GM19043 (cell line): ENCODE measurements at regions not wholly inside any gene's neighbourhood (a gene's known extent, or its start where the extent isn't known, plus 50 kb on each side); places are given as distances from the start of the nearest gene placed in this dataset.
"Not testable (repeated sequence)": the region's sequence is repeated elsewhere in the genome, so short reads cannot be mapped to it uniquely, and the experiment has no call there.

Experiments used
- ATAC-seq: cut with Tn5 transposase; IDR thresholded peaks from one replicate; pipeline ENCODE4 v1.9.1; 2021; ENCODE audit warnings: low read depth; ENCODE audit not compliant: unreplicated experiment

DNA sequence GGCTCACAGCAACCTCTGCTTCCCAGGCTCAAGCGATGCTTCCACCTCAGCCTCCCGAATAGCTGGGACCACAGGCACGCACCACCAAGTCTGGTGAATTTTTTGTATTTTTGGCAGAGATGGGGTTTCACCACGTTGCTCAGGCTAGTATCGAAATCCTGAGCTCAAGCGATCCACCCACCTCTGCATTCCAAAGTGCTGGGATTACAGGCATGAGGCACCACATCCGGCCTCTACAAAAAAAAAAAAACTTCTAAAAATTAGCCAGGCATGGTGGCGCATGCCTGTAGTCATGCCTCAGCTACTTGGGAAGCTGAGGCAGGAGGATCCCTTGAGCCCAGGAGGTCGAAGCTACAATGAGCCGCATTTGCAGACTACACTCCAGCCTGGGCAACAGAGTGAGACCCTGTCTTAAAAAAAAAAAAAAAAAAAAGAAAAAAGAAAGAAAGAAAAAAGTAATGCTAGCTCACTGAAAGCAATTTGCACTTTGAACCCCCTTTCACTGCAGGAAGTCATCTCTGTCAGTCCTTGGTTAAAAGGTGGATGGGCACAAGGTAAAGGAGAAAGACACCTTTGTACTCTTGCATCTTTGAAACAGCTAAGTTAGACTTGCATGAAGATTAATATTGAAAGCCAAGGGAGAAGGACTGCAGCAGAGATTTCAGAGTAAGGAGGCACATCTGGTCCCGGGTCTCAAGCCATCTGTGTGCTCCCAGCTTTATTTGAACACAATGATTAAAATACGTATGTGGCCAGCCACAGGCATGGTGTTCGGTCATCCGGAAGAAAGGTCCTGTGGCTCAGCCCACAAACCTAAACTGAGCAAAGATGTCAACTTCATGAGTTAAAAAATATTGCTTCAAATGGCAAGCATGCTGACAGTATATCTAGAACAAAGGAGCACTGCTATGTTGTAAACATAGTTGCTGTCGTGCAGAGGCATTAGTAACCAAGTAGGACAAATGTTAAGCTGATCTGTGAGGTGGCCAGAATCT is 103.8 kb upstream of the HMGA2 start:
- no peak for ATAC-seq

DNA sequence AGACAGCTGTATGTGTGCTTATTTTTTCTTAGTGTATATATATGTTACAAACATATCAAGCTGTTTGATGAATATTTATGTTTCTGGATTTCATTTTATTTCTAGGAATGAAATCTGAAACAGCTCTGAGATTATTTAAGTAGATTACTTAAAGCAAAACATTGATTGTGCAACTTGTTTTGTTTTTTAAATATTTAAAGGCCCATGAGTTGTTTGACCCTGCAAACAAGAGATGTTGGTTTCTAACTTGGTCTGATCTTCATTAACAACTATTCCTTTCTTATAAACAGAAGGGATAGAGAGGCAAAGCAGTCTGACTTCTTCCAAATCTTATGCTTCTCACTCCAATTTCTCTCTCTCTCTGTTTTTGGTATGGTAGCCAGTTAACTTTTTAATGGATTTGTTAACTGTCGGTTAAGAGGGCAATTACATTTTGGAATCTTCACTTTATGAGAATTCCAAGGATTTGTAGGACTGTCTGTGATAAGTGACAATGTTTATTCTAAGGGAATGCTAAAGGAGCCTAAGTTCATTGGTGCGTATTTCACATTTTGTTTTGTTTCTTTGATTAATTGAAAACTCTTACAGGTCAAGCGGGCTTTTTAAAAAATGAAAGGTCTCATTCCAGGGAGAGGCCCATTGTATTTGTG is 102.6 kb upstream of the HMGA2 start:
- no peak for ATAC-seq

DNA sequence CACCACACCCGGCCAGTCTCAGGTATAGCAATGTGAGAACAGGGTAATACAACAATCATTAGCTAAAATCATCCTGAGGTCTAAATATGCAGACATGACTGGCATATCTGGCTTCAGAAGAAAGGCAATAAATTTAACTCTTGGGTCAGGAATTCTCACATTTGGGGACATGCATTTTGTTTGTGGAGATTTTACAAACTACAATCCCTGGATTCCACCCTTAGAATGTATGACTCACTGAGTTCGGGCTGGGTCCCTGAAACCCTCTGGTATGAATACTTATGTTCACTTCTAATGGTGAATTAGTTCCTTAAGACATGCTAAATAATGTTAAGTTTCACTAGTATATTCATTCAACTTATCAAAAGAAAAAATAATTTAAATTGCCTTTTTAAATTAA is 98.9 kb upstream of the HMGA2 start:
- ATAC-seq, result no peak

DNA sequence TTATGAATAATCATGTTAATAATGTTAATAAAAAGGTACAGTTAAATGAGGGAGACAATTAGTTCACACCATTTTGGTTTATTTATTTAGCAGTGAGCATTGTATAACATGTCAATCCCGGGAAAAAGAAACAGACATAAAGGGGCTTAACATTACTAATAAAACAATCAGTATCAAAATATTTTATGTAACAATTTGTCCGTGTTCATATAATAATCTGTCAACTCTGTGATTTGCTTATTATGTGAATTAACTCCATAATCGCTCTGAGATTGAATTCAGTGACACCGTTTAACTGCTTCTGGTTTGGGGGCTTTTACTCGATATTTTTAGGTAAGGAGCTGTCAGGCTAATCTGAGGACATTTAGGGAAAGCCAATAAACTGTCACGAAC is 95.8 kb upstream of the HMGA2 start:
- ATAC-seq, result no peak

DNA sequence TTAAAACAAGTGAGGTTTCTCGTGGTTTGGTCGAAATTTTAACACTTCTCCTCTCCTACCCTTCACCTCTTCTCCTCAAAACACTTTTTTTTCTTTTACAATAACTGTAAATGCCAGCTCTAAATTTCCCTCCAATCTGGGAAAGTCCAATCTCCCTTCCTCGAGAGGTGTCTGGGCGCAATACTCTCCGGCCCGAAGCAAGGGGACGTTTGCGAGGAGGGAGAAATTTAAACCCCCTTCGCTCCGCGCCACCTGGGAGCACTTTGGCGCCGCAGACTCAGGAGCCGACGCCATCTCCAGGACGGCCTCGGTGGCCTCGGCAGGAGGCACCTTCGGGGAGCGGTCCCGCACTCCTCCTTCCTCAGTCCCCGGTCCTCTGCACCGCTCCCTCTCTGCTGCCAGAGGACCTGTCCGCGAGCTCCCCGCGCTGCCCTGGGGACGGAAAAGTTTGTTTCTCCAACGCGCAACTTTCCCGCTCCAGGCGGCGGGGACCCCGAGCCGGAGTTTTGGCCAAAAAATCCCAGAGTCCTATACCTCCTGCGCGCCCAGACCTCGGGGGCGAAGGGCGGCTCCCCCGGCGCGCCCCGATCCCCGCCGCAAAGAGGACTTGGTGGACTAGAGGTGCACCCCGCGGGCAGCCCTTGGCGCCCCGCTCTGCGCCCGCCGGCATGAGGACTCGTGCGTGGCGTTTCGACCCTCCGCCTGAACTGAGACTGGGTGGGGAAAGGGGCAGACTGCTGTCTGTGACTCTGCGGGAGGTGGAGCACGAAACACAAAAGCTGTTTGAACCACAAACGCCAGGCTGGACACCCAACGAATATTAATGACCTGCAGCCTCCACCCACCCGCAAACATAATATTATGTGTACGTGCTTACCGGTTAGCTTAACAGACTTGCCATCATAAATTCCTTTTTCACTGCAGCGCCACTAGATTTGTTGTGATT is 95.2 kb upstream of the HMGA2 start:
- ATAC-seq, result no peak

DNA sequence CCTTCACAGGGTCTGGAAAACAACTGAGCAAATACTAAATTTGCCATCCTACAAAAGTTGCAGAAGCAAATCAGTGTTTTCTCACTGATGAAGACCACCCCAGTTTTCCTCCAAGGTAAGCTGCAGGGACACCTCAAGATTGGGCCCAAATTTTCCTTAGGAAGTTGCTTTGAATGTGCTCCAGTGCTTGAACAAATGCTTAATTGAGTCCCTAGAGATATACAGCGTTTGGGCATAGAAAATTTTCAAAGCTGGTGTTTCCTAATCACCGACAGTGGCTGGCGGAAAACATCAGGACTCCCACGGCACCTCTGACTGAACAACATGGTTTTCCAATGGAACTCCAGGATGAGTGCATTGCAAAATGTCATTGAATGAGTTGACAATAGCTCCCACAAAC is 92.5 kb upstream of the HMGA2 start:
- no peak for ATAC-seq

DNA sequence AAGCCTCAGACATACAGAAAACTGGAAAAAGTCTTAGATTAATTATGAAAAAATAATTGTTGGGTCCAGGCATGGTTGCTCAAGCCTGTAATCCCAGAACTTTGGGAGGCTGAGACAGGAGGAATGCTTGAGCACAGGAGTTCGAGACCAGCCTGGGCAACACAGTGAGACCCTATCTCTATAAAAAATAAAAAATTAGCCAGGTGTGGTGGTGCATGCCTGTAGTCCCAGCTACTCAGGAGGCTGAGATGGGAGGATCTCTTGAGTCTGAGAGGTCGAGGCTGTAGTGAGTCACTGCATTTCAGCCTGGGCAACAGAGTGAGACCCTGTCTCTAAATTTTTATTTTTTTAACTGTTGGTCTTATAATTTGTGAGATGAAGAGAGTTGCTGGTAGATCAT is 90.6 kb upstream of the HMGA2 start:
- not testable (repeated sequence) for ATAC-seq

DNA sequence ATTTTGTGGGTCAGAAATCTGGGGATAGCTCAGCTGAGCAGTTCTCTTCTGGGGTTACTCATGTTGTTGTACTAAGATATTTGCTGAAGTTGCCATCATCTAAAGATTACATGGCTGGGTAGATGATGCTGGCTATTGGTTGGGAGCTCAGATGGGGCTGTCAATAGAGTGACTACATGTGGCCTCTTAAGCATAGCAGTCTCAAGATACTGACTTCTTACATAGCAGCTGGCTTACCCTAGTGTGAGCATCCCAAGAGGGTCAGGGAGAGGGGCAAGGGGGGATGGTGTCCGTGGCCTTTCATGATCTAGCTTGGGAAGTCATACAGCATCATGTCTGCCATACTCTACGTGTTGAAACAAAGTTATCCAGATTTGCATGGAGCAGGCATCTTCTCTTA is 90.1 kb upstream of the HMGA2 start:
- no peak for ATAC-seq

DNA sequence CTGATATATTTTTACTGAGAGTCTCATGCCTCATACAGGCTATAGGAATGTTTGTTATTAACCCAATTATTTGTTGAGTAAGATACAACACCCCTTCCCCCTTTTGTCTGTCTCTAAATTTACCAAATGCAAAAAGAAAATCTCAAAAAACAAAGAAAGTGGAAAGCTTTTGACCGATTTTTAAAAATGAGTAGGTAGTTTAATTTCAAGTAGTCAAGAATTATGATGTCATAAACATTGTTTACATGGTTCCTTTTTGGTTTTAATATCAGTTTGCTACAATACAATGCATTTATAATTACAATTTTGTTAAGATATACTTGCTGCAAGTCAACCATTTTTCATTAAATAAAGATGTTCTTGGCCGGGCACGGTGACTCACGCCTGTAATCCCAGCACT is 84.7 kb upstream of the HMGA2 start:
- no peak for ATAC-seq

DNA sequence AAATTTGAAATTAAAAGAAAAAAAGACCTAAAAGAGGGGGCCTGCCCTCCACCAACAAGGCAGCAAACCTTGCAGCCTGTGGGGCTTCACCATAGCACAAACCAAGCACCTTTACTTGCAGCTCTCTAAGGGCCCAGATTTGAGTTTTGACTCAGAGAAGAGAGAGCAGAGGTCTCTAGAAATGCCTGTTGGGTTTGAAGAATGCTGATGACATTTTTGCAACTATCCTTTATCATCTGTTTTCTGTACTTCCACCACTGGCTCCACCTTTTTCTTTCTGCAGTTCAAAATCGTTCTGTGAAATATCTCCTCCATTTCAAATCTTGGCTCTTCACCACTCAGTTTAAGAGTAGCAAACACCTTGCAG is 83.8 kb upstream of the HMGA2 start:
- ATAC-seq, result no peak

DNA sequence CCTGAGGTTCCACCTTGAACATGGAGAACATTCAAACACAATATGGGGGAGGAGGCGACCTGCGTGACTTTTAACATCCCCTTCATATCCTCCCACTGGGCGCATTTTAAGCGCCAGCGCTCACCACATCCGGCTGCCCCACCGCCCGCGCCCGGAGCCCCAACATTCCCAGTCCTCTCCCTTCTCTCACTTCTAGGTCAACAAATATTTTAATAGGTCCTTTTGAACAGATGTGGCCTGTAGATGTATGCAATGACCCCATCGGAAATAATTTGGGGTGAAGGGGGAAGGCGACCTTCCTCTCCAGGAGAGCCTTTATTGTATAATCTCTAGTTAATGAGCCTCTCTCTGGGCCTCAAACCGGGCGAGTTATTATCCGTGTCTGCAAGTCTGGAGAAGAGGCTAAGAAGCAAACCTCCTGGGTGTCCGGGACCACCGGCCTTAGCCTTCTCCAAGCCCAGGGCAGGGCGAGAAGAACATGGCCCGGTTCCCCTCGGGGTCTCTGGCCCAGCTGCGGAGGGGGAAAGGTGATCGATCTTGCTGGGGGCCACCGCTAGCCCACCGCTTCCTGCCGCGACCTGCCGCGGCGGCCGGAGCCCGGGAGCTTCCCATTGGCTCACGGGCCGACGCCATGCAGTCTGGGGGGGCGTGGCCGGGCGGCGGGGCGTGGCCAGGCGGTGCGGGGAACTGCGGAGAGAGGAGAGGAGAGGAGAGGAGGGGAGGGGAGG is 83.2 kb upstream of the HMGA2 start:
- peak; percentile 59 for ATAC-seq

DNA sequence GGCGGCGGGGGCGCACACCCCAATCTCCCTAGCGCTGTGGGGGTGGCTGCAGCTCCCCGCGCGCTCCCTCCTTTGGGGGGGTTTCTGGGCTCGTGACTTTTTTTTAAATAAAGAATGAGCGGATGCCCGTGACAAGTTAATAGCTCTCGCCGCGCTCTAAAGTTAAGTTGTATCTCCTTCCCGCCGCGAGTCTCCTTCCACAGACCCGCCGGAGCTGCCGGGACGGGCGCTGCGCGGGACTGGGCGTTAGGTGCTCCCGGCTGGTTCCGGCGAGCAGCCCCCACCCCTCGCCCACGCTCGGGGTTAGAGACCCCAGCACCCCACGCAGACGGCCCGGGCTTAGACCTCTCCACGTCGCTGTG is 82.6 kb upstream of the HMGA2 start:
- ATAC-seq, result no peak

DNA sequence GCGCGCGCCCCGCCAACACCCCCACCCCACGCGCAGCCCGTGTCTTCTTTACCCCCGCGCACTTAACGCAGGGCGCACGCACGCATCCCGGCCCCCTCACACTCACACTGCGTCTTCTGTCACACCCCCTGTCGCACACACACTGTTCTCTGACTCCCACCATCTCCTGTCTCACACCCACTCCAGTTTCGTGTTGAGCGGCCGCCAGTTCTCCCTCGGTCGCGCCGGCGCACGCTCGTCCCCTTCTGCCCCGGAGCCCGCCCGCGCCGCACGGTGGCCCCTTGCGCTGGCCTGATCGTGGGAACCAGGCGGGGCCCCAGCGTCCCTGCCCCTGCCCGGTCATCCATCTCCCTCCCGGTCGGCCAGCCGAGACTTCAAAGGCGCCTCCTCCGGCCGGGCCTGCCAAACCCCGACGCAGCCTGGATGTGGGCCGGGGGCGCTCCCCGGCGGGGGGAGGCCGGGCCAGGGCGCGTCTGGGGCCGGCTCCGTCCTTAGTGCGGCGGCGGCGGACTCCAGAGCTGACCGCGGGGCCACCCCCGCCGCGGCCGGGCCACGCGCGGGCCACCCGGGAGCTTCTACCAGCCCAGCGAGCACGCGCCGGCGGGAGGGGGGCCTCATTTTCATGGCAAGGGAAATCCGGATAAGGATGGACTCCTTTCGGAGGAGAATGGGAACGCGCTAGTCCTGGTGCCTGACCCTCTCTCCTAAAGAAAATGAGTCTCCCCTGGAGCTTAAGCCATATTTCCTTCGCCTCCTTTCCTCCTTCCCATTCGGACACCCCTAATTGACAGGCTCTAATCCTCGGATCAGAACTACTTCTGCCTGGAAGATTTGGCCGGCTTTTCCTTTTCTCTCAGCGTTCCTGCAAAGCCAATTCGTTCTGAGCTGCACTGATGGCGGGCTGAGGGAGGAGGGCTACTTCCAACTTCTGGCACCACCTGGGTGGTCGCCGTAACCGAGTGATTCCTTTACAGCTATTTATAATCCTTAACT is 82.0 kb upstream of the HMGA2 start:
- no peak for ATAC-seq

DNA sequence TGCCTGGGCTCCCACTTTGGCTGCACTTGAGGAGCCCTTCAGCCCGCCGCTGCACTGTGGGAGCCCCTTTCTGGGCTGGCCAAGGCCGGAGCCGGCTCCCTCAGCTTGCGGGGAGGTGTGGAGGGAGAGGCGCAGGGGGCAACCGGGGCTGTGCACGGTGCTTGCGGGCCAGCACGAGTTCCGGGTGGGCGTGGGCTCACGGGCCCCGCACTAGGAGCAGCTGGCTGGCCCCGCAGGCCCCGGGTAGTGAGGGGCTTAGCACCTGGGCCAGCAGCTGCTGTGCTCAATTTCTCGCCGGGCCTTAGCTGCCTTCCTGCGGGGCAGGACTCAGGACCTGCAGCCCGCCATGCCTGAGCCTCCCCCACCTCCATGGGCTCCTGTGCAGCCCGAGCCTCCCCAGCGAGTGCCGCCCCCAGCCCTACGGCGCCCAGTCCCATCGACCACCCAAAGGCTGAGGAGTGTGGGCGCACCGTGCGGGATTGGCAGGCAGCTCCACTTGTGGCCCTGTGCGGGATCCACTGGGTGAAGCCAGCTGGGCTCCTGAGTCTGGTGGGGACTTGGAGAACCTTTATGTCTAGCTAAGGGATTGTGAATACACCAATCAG is 79.9 kb upstream of the HMGA2 start:
- not testable (repeated sequence) for ATAC-seq

DNA sequence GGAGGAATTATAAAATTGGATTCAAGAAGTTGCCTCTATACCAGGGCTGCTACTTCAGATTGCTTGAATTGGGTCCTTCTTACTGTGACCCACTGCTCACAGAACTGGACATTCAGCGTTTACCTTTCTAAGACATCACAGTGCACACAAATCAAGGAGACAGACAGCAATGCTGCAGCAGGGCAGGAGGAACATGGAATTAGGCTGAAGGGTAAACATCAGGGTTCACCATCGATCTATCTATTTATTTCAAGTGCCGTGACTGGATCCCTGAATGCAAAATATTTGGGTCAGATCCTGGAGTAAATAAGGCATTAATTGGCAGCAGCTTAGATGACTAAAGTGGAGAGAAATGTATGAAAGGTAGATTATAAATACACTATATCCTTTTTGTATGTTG is 76.9 kb upstream of the HMGA2 start:
- ATAC-seq, result no peak

DNA sequence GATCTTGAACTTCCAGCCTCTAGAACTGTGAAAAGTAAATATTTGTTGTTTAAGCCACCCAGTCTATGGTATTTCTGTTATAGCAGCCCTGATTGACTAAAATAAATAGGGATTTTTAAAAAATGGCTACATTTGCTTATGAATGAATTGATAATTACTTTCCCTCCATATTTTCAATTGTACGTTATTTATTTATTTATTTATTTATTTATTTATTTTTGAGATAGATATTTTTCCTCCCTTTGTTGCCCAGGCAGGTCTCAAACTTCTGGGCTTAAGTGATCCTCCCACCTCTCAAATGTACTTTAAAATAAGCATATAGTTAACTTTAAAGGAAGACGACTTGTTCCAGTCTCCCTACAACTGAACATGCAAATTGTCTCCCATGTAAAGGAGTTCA is 76.0 kb upstream of the HMGA2 start:
- ATAC-seq, result no peak

DNA sequence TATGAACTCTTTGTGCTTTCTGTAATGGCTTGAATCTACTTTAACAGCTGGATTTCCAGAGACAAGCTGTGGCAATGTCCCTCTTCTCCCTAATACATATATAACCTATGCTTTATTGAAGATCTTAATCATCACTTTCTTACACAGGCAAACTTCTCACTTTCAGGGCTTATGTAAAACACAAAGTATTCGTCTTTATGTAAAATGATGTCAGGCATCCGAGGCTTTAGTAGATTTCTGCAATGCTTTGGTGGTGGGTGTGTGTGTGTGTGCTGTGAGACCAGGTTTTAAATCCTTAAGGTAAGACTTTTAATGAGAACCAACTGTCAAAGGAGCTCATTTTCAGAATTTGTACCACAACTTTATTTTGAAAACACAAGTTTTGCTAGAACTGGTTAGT is 70.0 kb upstream of the HMGA2 start:
- no peak for ATAC-seq

DNA sequence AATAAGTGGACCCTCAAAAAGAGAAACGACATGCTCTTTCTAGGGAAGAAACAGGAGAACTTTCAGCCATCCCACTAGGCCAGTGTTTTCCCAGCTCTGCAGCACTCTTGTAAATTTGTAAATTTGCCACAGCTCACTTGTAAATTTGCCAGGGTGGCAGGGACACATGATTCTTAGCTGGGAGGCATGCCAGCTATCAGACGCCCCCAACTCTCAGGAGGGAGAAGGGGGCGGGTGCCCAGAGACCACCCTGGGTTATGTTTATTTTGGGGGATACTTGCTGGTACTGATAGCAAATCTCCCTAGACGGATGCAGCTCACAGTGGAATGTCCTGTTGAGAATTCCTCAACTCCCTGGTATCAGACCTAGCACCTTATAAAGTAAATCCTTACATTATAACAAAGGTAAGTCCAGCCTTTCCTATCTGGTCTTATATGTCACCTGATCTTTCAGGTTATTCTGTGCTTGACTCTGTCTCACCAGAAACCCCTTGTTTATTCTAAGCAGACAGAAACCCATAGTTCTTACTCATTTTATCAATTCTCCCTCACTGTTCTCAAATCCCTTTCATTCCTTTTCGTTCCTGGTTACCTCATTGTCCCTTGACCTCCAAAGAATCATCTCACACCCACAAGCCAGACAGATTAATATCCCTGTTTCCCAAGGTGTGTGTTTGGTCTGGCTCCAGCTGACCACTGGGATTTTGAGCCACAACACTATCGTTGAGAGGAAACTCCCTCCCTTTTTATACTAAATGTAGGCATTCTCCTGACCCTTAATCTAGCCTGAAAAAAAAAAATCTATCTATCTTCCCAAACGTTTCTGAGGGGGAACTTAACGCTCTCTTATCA is 69.3 kb upstream of the HMGA2 start:
- no peak for ATAC-seq
